GM21825 (cell line): ENCODE measurements at regions not wholly inside any gene's neighbourhood (a gene's known extent, or its start where the extent isn't known, plus 50 kb on each side); places are given as distances from the start of the nearest gene placed in this dataset.

Source experiments
- ATAC-seq: cut with Tn5 transposase; IDR thresholded peaks from one replicate; pipeline ENCODE4 v1.9.1; 2021; ENCODE audit warnings: mild to moderate bottlenecking, moderate library complexity; ENCODE audit not compliant: unreplicated experiment

DNA sequence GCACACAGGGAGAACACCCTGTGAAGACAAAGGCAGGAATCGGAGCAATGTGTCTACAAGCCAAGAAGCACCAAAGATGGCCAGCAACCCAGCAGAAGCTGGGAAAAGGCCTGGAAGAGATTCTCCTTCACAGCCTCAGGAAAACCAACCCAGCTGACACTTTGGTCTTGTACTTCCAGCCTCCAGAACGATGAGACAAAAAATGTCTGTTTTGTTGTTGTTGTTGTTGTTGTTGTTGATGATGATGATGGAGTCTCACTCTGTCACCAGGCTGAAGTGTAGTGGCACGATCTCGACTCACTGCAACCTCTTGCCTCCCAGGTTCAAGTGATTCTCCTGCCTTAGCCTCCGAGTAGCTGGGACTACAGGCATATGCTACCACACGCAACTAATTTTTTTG, 157.3 kb downstream of the ETS2 start:
- ATAC-seq: no peak

DNA sequence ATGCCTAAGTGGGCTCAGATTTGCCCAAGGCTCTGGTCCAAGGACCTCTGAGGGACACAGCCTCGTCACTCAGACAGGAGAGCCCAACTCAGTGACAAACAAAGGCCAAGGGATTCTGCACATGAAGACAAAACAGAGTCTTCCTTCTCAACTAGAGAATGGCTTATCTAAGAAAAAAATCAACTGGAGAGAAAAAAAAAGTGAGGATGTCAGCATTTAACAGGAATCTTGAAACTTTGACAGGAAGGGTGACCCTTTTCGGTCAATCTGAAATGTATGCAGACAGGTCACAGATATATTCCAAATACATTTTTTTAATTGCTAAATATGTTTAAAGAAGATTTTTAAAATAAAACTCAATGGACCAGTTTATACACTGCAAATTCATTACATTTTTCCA, 154.5 kb downstream of the ETS2 start:
- ATAC-seq: no peak

DNA sequence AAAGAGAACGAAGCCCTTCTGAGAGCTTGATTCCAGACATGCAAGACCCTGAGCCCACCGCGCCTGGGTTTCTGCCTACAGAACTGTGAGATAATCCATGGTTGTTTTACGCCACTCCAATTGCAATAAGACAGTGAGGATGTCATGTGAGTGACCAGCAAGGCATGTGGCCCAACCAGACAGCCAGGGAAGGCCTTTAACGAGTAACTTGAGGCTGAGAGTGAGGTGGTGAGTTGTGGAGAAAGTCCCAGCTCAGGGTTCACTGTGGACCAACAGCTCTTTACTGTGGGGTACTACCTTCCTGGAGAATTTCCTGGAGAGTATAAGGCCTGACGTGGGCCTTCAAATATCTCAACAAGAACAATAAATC, 153.9 kb downstream of the ETS2 start:
- no peak for ATAC-seq

DNA sequence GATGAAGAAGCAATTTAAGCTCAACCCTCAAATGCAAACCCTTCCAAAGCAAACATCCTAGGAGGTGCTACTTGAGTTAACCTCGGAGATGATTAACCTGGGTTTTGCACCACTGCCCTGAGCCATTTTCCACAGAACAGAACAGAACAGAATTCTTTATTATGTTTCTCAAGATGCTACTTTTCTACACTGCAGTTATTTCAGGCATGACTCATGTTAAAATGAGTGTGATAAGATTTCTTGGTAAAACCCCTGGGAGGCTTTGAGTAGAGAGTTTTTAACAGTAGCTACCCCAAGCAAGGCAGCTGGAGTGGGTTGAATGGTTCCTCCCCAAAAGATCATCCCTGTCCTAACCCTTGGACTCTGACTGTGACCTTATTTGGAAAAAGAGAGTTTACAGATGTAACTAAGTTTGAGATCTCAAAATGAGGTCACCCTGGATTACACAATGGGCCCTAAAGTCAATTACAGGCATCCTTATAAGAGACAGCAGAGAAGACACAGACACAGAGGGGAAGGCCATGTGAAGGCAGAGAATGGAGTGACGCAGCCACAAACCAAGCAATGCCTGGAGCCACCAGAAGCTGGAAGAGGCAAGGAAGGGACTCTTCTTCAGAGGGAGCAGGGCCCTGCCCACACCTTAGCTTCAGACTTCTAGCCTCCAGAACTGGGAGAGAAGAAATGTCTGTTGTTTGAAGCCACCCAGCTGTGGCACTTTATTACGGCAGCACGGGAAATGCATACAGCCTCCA, 153.4 kb downstream of the ETS2 start:
- no peak for ATAC-seq

DNA sequence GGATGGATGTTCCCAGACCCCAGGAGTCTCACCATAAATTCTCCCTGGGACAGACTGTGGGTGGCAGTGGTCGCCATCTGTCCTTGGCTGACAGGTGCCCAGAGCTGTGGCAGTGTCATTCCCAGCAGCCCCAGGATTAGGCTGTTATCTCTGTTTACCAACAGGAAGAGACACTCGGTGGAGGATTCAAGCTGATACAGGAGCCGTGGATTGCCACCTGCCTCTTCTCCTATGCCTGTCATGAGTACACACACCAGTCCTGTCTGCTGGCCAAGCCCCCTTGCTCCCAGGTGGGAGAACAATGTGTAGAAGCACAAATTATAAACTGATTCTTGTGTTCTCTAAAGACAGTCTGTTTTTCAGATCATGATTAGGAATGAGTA, 152.6 kb downstream of the ETS2 start:
- ATAC-seq: no peak

DNA sequence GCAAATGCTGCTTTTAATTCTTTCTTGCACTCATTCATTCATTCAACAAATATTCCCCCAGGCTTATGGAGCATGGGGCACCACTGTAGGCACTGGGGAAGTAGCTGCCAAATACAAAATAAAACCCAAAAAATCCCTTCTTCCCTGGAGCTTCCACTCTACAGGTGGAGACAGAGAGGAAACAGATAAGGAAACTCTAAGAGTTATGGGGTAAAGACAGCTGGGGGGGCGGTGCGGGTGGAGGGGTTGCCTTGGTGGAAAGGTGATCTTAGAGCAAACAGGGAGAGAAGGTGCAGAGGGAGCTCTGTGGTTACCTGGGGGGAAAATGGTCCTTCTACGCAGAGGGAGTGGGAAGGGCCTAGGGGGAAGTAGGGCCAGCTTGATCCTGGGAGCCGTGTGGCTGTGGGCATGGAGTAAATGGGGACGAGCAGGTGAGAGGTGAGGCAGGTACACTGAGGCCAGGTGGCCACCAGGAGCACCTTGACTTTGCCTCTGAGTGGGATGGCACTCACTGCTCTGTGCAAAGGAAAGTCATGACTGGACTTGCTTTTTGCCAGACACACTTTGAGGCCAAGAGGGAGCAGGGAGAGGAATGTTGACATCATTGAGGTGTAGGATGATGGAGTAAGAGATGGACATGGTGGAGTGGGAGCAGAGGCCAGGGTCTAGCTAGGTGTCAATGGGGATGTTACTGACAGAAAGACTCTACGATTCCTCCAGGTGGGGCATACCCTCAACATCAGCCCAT, 152.0 kb downstream of the ETS2 start:
- ATAC-seq: no peak

DNA sequence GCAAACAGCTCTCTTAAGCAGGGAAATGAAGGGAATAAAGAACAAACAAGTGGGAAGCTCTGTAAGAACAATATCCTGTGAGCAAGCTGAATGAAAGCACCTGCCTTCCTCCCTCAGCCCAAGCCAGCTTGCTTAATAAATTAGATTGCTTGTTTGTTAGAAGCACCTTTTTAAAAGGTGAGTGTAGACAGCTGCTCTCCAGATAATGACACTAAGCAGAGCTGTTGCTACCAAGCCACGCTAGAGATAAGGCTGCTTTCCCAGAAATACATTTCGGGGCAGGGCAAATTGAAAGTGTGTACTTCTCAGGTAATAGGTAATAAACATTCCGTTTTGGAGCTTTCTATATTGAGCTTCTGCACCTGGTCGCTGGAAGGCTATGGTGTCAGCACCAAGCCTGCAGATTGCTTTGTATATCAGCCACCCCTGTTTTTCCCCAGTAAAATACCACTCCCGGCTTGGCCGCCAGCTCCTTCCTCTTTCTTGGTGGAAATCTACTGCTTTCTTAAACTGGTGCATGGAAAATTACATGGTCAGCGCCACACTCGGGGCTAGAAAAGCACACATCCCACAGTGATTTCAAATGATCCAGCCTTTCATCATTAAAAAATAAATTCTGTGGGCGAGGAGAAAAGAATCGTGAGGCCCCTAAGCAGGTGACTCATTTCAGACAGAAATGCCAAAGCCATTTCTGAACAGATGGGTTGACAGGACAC, 151.3 kb downstream of the ETS2 start:
- ATAC-seq: no peak

DNA sequence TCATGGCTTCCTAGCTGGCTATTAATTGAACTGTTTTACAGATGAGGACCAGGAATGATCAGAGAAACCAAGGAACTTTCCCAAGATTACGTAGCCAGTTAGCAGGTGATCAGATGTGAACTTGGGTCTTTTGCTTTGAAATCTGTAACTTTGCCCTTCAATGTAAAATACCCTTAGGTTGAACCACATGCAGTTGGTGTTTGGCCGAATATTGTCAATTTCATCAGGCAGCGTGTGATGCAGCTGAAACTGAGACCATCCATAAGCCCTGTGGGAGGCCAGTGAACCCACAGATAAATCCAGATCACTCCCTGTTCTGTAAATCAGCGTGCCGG, 150.8 kb downstream of the ETS2 start:
- ATAC-seq: no peak

DNA sequence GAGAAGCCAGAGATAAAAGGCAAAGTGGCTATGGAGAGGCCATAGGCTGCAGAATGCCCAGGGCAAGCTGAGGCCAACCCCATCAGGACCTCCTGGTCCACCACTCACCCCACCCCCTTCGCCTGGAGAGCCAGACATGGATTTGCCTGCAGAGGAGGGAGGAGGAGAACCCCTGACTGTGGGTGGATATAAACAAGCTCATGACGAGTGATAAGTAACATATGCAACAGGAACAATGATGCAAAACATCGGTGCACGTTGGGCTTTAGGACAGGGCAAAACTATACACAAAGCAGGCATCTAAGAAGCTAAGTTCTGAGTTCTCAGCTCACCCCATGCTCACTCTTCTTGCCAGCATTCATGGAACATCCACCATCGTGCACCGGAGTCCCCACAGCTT, 150.3 kb downstream of the ETS2 start:
- no peak for ATAC-seq

DNA sequence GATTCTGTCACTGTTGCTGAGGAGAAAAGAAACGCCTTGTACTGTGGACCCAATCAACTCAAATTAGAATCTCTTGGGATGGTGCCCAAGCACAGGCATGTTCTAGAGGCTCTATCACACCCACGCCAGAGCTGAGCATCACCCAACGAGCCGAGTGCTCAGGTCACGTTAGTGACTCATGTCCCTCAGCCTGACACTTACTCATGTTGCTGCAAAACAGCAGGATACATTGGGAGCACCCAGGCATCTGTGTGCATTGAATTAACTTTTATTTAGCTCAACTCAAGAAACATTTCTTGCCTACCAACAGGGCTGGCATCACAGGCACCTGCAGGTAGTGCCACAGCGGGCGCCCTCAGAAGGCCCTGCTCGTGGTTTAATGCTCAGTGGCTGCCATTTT, 149.8 kb downstream of the ETS2 start:
- ATAC-seq: no peak

DNA sequence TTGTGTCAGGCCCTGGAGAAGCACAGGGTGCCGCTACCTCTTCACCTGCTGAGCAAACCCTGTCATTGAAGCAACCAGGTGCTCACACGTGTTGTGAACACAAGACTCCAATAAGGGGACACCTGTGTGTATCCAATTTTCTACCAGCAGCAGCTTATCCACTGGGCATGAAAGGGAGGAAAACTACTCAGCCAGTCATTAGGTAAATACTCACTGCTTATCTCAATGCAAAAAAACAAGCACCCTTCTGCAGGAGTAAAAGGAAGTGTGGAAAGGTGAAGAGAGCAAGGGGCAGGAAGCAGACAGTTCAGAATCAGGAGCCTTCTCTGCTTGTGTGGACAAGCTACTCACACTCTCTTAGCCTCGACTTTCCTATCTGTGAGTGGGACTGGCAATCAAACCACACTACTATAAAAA, 148.9 kb downstream of the ETS2 start:
- no peak for ATAC-seq

DNA sequence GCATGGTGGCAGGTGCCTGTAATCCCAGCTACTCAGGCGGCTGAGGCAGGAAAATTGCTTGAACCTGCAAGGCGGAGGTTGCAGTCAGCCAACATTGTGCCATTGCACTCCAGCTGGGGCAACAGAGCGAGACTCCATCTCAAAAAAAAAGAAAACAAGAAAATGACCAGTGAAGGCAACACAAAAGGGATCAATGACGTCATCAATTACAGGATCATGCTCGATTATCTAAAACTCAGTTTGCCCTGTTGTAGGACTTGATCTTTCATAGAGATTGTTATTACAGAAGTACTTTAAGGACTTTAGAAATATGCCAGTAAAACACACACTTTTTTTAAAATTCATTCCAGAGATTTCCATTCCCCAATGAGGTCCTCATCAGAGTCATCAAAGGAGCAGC, 147.8 kb downstream of the ETS2 start:
- ATAC-seq: no peak

DNA sequence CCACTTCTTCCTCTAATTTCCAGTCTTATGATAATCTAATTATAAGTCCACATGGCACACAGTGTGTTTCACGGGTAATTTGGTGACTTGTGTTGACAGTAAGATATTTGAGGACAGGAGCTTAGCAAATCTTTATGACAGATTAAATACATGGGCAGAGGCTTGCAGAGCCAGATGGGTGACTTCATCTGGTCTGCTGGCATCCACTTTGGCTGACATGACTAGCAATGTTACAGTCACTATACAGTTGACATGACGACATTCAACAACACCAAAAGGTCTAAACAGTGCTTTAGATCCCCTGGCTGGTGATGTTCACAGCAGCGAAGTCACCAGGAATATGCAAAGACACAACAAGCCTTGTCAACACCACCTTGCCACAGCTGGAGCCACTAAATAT, 147.2 kb downstream of the ETS2 start:
- ATAC-seq: no peak

DNA sequence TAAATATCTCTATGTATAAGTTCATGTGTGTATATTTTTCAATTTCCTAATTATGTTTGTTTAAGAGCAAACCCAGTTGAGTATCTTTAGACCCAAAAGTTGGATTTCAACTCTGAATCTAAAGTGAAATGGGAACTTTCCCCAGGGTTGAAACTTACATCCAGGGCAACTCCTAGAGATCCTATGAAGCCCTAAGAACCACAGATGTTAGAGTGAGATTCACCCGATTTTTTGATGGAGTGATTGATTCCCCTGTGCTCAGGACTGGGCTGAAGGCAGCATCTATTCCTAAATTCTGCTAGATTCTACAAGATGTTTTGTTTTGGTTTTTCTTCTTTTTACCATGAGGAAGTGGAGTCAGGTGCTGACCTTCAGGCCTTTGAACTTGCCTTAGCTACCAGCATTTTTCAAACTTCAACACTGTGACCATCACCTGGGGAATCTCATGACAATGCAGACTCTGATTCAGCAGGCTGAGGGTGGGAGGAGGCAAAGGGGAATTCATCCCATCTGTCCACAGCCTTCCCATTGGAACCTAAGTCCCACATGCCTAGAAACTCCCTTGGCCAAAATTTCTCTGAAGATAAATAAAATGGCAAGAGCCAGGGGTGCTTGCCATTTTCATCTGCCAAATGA, 145.5 kb downstream of the ETS2 start:
- ATAC-seq: no peak

DNA sequence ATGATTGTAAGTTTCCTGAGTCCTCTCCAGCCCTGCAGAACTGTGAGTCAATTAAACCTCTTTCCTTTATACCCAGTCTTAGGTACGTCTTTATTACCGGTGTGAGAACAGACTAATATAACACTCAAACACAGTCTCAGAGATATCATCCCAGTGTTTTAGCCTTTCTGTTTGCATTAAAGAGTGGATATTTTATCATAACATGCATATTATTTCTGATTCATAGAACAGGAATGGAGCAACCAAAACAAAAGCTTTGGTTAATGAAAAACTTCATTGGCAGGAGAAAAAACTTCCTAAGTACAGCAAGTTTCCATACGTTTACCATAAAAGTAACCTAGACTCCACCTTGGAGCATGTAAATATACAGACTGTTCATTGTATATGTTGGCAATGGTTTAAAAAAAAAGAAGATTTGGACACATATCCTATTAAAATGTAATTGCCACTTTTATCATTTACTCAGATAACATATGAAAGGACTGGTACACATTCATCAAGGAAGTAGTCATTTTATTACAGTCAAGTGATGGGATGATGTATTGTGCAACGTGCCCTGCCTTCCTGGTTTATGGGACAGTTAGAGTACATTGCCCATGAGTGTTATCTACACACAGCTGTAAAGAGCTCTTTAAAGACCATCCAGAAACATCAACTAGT, 144.8 kb downstream of the ETS2 start:
- ATAC-seq: no peak

DNA sequence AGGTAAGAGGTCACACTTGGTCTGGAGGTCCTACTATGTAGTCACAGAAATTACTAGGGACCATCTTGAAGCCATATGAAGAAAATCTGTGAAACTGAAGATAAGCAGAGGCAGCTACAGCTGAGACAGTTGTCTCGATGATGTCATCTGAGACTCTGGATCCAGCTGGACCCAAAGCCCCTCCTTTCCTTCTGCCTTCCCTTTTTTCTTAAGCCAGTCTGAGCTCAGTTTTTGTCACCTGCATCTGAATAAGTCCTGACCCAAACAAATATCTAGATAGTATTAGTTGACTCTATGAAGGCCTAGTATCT, 143.3 kb downstream of the ETS2 start:
- ATAC-seq: no peak

DNA sequence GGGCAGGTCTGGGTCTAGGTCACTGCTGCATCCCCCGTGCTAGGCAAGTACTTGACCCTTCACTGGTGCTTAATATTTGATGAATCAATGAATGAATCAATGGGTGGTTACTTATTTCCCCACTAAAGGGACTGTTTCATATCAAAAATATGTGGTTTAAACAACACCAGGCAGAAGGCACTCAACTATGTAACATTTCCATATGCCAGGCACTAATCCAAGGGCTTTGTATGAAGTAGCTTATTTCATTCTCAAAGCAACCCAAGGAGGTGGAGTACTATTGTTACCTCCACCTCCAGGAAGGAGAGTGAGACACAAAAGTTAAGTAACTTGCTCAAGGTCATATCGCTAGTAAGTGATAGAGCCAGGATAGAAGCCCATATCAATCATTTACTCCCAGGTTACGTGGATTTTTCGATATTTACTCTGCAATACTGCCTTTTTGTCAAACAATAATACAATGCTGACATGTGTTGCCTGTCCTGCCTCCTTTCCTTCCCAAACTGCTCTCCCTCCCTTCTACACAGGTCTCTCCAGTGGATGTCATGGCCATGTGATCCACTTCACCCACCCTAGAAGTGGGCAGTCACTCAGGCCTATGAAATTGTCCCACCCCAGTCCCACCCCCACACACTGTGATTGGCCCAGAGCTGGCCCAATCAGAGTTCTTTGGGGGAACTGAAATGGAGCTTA, 142.8 kb downstream of the ETS2 start:
- no peak for ATAC-seq

DNA sequence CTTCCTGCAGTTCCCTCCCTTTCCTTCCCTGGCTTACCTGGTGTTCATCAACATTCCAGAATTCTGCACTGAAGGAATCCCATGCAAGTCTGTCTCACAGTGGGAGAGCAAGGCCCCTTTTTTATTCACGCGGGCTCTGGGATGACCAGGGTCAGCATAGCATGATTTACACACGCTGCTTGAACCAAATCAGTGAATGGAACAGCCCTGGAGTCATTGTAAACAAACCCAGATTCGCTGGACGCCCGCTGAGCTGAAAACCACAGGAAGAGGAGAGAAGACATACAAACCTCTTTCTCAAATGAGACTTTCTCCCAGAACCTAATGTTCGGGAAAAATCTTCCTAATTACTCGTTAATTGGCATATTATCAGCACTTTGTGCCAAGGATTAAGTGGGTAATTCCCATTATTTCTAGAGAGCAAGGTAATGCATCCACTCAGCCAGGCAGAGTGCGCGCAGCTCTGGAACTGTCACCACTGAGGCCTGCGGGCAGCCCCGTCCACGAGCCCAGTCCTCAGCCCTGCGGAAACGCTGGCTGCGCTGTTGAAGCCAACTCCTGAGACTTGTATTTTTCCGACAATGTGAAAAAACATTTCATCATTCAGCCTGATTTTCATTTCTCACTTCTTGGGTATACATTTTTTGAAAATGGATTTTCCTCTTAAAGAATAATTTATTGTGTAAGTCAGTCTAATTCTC, 140.0 kb downstream of the ETS2 start:
- no peak for ATAC-seq

DNA sequence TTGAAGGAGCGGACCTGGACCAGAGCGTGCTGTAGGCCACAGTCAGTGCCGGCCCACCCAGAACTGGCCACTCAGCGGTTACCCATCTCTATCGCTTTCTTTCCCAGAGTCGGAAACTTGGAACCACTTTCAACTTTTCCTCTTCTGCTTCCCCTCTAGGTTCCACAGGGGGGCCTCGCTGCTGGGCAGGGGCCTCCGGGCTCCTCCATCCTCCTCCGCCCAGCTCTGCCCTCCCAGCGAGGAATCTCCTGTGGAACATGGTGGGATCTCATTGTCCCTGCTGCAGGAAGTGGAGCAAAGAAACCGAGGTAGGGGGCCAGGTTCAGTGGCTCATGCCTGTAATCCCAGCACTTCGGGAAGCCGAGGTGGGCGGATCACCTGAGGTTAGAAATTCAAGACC, 139.2 kb downstream of the ETS2 start:
- ATAC-seq: no peak

DNA sequence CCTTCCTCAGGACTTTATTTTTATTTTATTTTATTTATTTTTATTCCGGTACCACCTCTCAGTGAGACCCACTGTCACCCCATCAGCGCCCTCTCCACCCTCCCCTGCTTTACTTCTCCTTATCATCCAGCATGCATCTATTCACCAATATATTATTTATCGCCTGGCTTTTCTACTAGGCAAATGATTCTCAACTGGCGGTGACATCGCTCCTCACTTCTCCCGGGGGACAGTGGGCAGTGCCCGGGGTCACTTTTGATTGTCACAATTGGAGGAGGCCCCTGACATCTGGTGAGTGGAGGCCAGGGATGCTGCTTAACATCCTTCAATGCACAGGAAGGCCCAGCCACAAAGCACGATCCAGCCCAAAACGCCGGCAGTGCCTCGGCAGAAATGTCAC, 138.7 kb downstream of the ETS2 start:
- no peak for ATAC-seq
